Stomach (tissue), 8 donors: ENCODE measurements at regions not wholly inside any gene's neighbourhood (a gene's known extent, or its start where the extent isn't known, plus 50 kb on each side); places are given as distances from the start of the nearest gene placed in this dataset.

Source experiments
- DNase-seq, 2 donors: peaks; one replicate each; pipeline versions ENCODE4 v3.0.0 to v3.0.0-alpha.2; 2013 to 2019
- H3K27ac ChIP-seq, 5 donors: fragments of 200-600 bp in 4 of 5; sonication (generic) in 4 of 5; one replicate each; pipeline ENCODE4 v1.5.1; 2013 to 2019; ENCODE audit warnings: mild to moderate bottlenecking in 1 of 5, moderate library complexity in 1 of 5
- H3K27me3 ChIP-seq, 3 donors: fragments of 200-600 bp; sonication (generic); one replicate each; pipeline ENCODE4 v1.5.1; 2017 to 2019; ENCODE audit warnings: mixed run types in 1 of 3
- H3K36me3 ChIP-seq, 4 donors: fragments of 200-600 bp; sonication (generic); 1 replicate in 3 of 4; 2 replicates in 1 of 4; pipeline ENCODE4 v1.5.1; 2016 to 2019
- H3K4me1 ChIP-seq, 4 donors: fragments of 200-600 bp; sonication (generic); one replicate each; pipeline ENCODE4 v1.5.1; 2016 to 2019
- H3K4me3 ChIP-seq, 4 donors: fragments of 200-600 bp; sonication (generic) in 3 of 4; one replicate each; pipeline ENCODE4 v1.5.1; 2016 to 2019; ENCODE audit warnings: mild to moderate bottlenecking in 1 of 4
- H3K9me3 ChIP-seq, 4 donors: fragments of 200-600 bp; sonication (generic); one replicate each; pipeline ENCODE4 v1.5.1; 2016 to 2019
- CTCF ChIP-seq, 7 experiments: fragments of 450-650 bp in 4 of 7; fragments of 200-600 bp in 3 of 7; sonication (generic) in 3 of 7; IDR thresholded peaks; one replicate each; pipeline ENCODE4 v1.5.1; 2016 to 2019; ENCODE audit warnings: antibody characterized with exemption in 7 of 7, control low read depth in 2 of 7, mild to moderate bottlenecking in 1 of 7
- EP300 ChIP-seq: sonication (generic); formaldehyde crosslinking; IDR thresholded peaks from one replicate; pipeline ENCODE4 v1.6.1; 2017; ENCODE audit warnings: antibody characterized with exemption
- POLR2A ChIP-seq, 4 donors: fragments of 450-650 bp; IDR thresholded peaks; one replicate each; pipeline ENCODE4 v1.6.1; 2016; ENCODE audit warnings: antibody characterized with exemption in 4 of 4, control low read depth in 2 of 4, mild to moderate bottlenecking in 1 of 4, moderate library complexity in 1 of 4
- POLR2AphosphoS5 ChIP-seq, 3 donors: sonication (generic); formaldehyde crosslinking; IDR thresholded peaks; one replicate each; pipeline ENCODE4 v1.6.1; 2016; ENCODE audit warnings: antibody characterized with exemption in 3 of 3
- WGBS, 5 donors: extraction: QIAGEN DNeasy Blood & Tissue Kit in 3 of 5; methylation state at CpG; one replicate each; pipeline versions ENCODE4 v1.1.5 to v1.1.7; 2013 to 2018; 5-methylcytosine and 5-hydroxymethylcytosine counted together
- intact Hi-C: fragments of 100-400 bp; cut with DNase I; formaldehyde crosslinking; loops from one replicate; pipeline ENCODE4 v1.15.1; 2023; ENCODE audit warnings: low total_unique reads
- donor health status: healthy with polysubstance abuse.
- donor health status: Bipolar disorder and iron deficiency.
- donor health status: healthy.

GRCh38 chr4:84381759-84382158, 117.3 kb downstream of the NKX6-1 start:
- H3K36me3 ChIP-seq: no peaks in the 10 kb centered on the region
- no peak overlapping the region for H3K27ac ChIP-seq
- no peaks in the 10 kb centered on the region for H3K27me3 ChIP-seq
- intact Hi-C loops: no loop called here
- TF ChIP-seq POLR2AphosphoS5 (IDR thresholded peaks at IDR 0.05): no peak
- TF ChIP-seq CTCF (IDR thresholded peaks at IDR 0.05): no peak
- TF ChIP-seq EP300: no peak
- no peak for TF ChIP-seq POLR2A (IDR thresholded peaks at IDR 0.05)
- no peaks in the 10 kb centered on the region for H3K4me1 ChIP-seq
- no peak for DNase-seq
- no peaks in the 10 kb centered on the region for H3K9me3 ChIP-seq
- no peak overlapping the region for H3K4me3 ChIP-seq

GRCh38 chr4:84379917-84380641, 119.0 kb downstream of the NKX6-1 start:
- TF ChIP-seq POLR2AphosphoS5 (IDR thresholded peaks at IDR 0.05): no peak
- TF ChIP-seq POLR2A (IDR thresholded peaks at IDR 0.05): no peak
- TF ChIP-seq EP300: no peak
- no peak for TF ChIP-seq CTCF (IDR thresholded peaks at IDR 0.05)
- WGBS, 5 donors: 56 to 71% (median 57%) methylated on average over 13 of the region's 13 CpGs
- no peak overlapping the region for H3K27ac ChIP-seq

GRCh38 chr4:84378983-84379382, 120.1 kb downstream of the NKX6-1 start:
- Histone ChIP-seq H3K9me3 (no peaks in the 10 kb centered on the region), H3K4me1 (no peaks in the 10 kb centered on the region), H3K36me3 (no peaks in the 10 kb centered on the region), H3K4me3 (no peak overlapping the region), H3K27ac (no peak overlapping the region), H3K27me3 (no peaks in the 10 kb centered on the region)
- no peak for DNase-seq
- intact Hi-C loops: no loop called here
- no peak for TF ChIP-seq POLR2AphosphoS5 (IDR thresholded peaks at IDR 0.05)
- no peak for TF ChIP-seq POLR2A (IDR thresholded peaks at IDR 0.05)
- TF ChIP-seq EP300: no peak
- no peak for TF ChIP-seq CTCF (IDR thresholded peaks at IDR 0.05)
- WGBS, 5 donors: 35 to 54% (median 44%) methylated on average over 4 of the region's 4 CpGs

More at GRCh38 chr4:84379917-84380641, 119.0 kb downstream of the NKX6-1 start:
- Histone ChIP-seq H3K4me1 (no peaks in the 10 kb centered on the region), H3K9me3 (no peaks in the 10 kb centered on the region), H3K4me3 (no peak overlapping the region), H3K36me3 (no peaks in the 10 kb centered on the region), H3K27me3 (no peaks in the 10 kb centered on the region)
- no peak for DNase-seq
- intact Hi-C loops: no loop called here

DNA sequence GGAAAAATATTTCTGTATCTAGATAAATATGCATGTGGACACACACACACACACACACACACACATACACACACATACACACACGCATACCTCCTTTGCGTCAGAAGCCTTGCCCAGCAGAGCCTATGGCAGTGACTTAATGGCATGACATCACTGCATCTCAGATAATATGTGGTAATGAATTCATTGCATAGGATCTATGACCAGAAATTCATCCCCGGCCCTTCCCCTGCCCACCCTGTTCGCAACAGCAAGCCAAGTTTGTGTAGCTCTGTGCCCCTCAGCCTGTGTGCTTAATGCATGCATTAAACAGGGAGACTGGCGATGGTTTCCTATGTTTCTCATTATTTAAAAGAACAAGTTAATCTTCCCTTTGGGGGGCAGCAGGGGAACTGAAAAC, 120.7 kb downstream of the NKX6-1 start:
- no peaks in the 10 kb centered on the region for H3K36me3 ChIP-seq
- no peaks in the 10 kb centered on the region for H3K4me1 ChIP-seq
- no peaks in the 10 kb centered on the region for H3K9me3 ChIP-seq
- H3K4me3 ChIP-seq: no peak overlapping the region
- TF ChIP-seq EP300: no peak
- no peak for TF ChIP-seq CTCF (IDR thresholded peaks at IDR 0.05)
- no peak for TF ChIP-seq POLR2A (IDR thresholded peaks at IDR 0.05)
- no peak for TF ChIP-seq POLR2AphosphoS5 (IDR thresholded peaks at IDR 0.05)
- DNase-seq: no peak
- no peaks in the 10 kb centered on the region for H3K27me3 ChIP-seq
- no peak overlapping the region for H3K27ac ChIP-seq
- intact Hi-C loops: no loop called here
- WGBS, 5 donors: 75 to 87% (median 76%) methylated on average over 5 of the region's 5 CpGs
